DOHH2 (cell line): ENCODE measurements at regions not wholly inside any gene's neighbourhood (a gene's known extent, or its start where the extent isn't known, plus 50 kb on each side); places are given as distances from the start of the nearest gene placed in this dataset.
"Not testable (repeated sequence)": the region's sequence is repeated elsewhere in the genome, so short reads cannot be mapped to it uniquely, and the experiment has no call there.

ENCODE experiments used
- CTCF ChIP-seq: fragments of 200-600 bp; sonication (generic); IDR thresholded peaks from one replicate; pipeline ENCODE4 v1.5.1; 2014; ENCODE audit warnings: antibody characterized with exemption, mild to moderate bottlenecking, low read depth, low read length; ENCODE audit not compliant: poor library complexity, severe bottlenecking
- EZH2phosphoT487 ChIP-seq: fragments of 200-600 bp; sonication (generic); IDR thresholded peaks from 2 replicates; pipeline ENCODE4 v1.6.1; 2017; ENCODE audit warnings: borderline replicate concordance, mild to moderate bottlenecking, antibody characterized with exemption, low read length, moderate library complexity, mixed read lengths

- TF ChIP-seq CTCF, EZH2phosphoT487: not testable (repeated sequence)
Measured at GRCh38 chr17:12220714-12221439, 200.2 kb downstream of the MAP2K4 start.
